Heart left ventricle (tissue), 16 donors: ENCODE measurements at regions not wholly inside any gene's neighbourhood (a gene's known extent, or its start where the extent isn't known, plus 50 kb on each side); places are given as distances from the start of the nearest gene placed in this dataset.
A peak's percentile ranks its signal among the peaks of the same experiment; 100 is the strongest.

ENCODE experiments used
- ATAC-seq, 4 donors: fragments of 200-7000 bp; cut with Tn5 transposase; one replicate each; pipeline ENCODE4 v1.9.1; 2020 to 2022; ENCODE audit warnings: moderate library complexity in 4 of 4, mild to moderate bottlenecking in 3 of 4, moderate number of reproducible peaks in 1 of 4
- DNase-seq, 5 donors: peaks; one replicate each; pipeline ENCODE4 v3.0.0-alpha.2; 2020
- H3K27ac ChIP-seq, 12 donors: fragments of 200-600 bp; sonication (generic) in 4 of 12; one replicate each; pipeline versions ENCODE4 v1.5.0 to v1.8.0; 2016 to 2022; ENCODE audit warnings: mild to moderate bottlenecking in 2 of 12
- H3K27me3 ChIP-seq, 9 donors: fragments of 200-600 bp; sonication (generic) in 2 of 9; one replicate each; pipeline versions ENCODE4 v1.5.1 to v1.8.0; 2016 to 2022; ENCODE audit warnings: mild to moderate bottlenecking in 3 of 9
- H3K36me3 ChIP-seq, 9 donors: fragments of 200-600 bp; sonication (generic) in 2 of 9; one replicate each; pipeline versions ENCODE4 v1.5.0 to v1.8.0; 2018 to 2022; ENCODE audit warnings: mild to moderate bottlenecking in 2 of 9
- H3K4me1 ChIP-seq, 12 donors: fragments of 200-600 bp; sonication (generic) in 4 of 12; one replicate each; pipeline versions ENCODE4 v1.5.0 to v1.8.0; 2016 to 2022; ENCODE audit warnings: mild to moderate bottlenecking in 3 of 12
- H3K4me3 ChIP-seq, 12 donors: fragments of 200-600 bp; sonication (generic) in 4 of 12; one replicate each; pipeline versions ENCODE4 v1.5.0 to v1.8.0; 2017 to 2022; ENCODE audit warnings: mild to moderate bottlenecking in 9 of 12, moderate library complexity in 4 of 12
- H3K9me3 ChIP-seq, 12 donors: fragments of 200-600 bp; sonication (generic) in 4 of 12; one replicate each; pipeline versions ENCODE4 v1.5.0 to v1.8.0; 2016 to 2022; ENCODE audit warnings: mild to moderate bottlenecking in 1 of 12
- CTCF ChIP-seq, 12 donors: fragments of 200-600 bp; sonication (generic) in 4 of 12; IDR thresholded peaks; one replicate each; pipeline versions ENCODE4 v1.5.0 to v1.8.0; 2018 to 2022; ENCODE audit warnings: antibody characterized with exemption in 12 of 12, mild to moderate bottlenecking in 5 of 12
- POLR2A ChIP-seq, 2 donors: fragments of 450-650 bp; IDR thresholded peaks; one replicate each; pipeline ENCODE4 v1.6.1; 2017; ENCODE audit warnings: antibody characterized with exemption in 2 of 2, mild to moderate bottlenecking in 2 of 2, moderate library complexity in 2 of 2
- WGBS, 4 donors: extraction: QIAGEN DNeasy Blood & Tissue Kit in 2 of 4; methylation state at CpG; one replicate each; pipeline versions ENCODE4 v1.1.5 to v1.1.7; 2013 to 2018; 5-methylcytosine and 5-hydroxymethylcytosine counted together
- intact Hi-C, 10 donors: fragments of 100-400 bp; cut with DNase I; formaldehyde crosslinking; loops; one replicate each; pipeline versions ENCODE4 v1.11.1 to v1.14.2; 2022
- donor health status: ischemic (EF 13 %, LVEDD 7.1; RV severe dilation, severe dysfunction).
- donor health status: healthy with polysubstance abuse.
- donor health status: DM: no; HTN: yes; CAD: no.
- donor health status: DM: no; HTN: no; CAD: no.
- donor health status: ischemic (EF 25% LVEDD 6.9; RV normal size, moderate dysfunction).
- donor health status: ischemic (EF 25% LVEDD 5.7; RV mildly dilated, moderate dysfunction).
- donor health status: healthy.
- donor health status: DM: yes; HTN: yes; CAD: no.
- donor health status: ischemic (EF 35%, LVEDD 5.7; RV mildly dilated, moderate dysfunction).
- donor health status: nonischemic (EF 11% LVEDD 7.7; RV severe dilation, severe dysfunction).
- donor health status: DM: yes; HTN: yes; CAD: no.
- donor health status: PGD.
- donor health status: ischemic (EF 29% LVEDD 5.4; RV normal size, mild dysfunction).
- donor health status: nonischemic (EF 23%, LVEDD 6.1; RV moderate dilation, normal function).

GRCh38 chr5:175811589-175811988 lies 59.8 kb upstream of the CPLX2 start:
- Histone ChIP-seq H3K9me3 (no peaks in the 10 kb centered on the region), H3K4me1 (peaks cover 0 to 6% (median 0%) of the 10 kb centered on the region in 12 donors), H3K27ac (no peak overlapping the region), H3K4me3 (no peak overlapping the region), H3K36me3 (no peaks in the 10 kb centered on the region), H3K27me3 (peaks cover 0 to 13% (median 0%) of the 10 kb centered on the region in 9 donors)
- 76 to 90% (median 83%) methylated on average over 2 of the region's 2 CpGs for WGBS, 4 donors
- intact Hi-C loops: no loop called here
- DNase-seq (no peak), ATAC-seq (no peak)
- no peak for TF ChIP-seq POLR2A (IDR thresholded peaks at IDR 0.05)

GRCh38 chr5:175813943-175814630 lies 57.3 kb upstream of the CPLX2 start:
- intact Hi-C loops: no loop called here
- Histone ChIP-seq H3K4me3 (no peak overlapping the region), H3K9me3 (no peaks in the 10 kb centered on the region), H3K4me1 (peaks cover 0 to 6% (median 0%) of the 10 kb centered on the region in 12 donors), H3K36me3 (no peaks in the 10 kb centered on the region), H3K27ac (no peak overlapping the region), H3K27me3 (peaks cover 0 to 13% (median 0%) of the 10 kb centered on the region in 9 donors)
- DNase-seq (no peak), ATAC-seq (no peak)
- no peak for TF ChIP-seq CTCF (IDR thresholded peaks at IDR 0.05)
- 58 to 75% (median 68%) methylated on average over 4 of the region's 4 CpGs for WGBS, 4 donors

GRCh38 chr5:175814691-175815090 lies 56.7 kb upstream of the CPLX2 start:
- H3K4me1 ChIP-seq: peaks cover 0 to 5% (median 0%) of the 10 kb centered on the region in 12 donors
- intact Hi-C loops: no loop called here
- H3K27ac ChIP-seq: no peak overlapping the region
- no peak overlapping the region for H3K4me3 ChIP-seq
- ATAC-seq: no peak
- no peaks in the 10 kb centered on the region for H3K9me3 ChIP-seq
- peaks cover 0 to 13% (median 0%) of the 10 kb centered on the region in 9 donors for H3K27me3 ChIP-seq
- no peaks in the 10 kb centered on the region for H3K36me3 ChIP-seq
- no peak for TF ChIP-seq POLR2A (IDR thresholded peaks at IDR 0.05)
- TF ChIP-seq CTCF (IDR thresholded peaks at IDR 0.05): no peak
- peak in 1 of 5 donors; percentile 41 for DNase-seq
- 40 to 61% (median 52%) methylated on average over 6 to 10 of the region's 10 CpGs for WGBS, 4 donors

GRCh38 chr5:175815126-175815913 lies 56.1 kb upstream of the CPLX2 start:
- Histone ChIP-seq H3K27ac (no peak overlapping the region), H3K4me3 (no peak overlapping the region), H3K36me3 (no peaks in the 10 kb centered on the region), H3K9me3 (no peaks in the 10 kb centered on the region), H3K27me3 (peaks cover 0 to 13% (median 0%) of the 10 kb centered on the region in 9 donors), H3K4me1 (no peaks in the 10 kb centered on the region)
- no peak for ATAC-seq
- no peak for DNase-seq
- TF ChIP-seq POLR2A (IDR thresholded peaks at IDR 0.05) (no peak), CTCF (IDR thresholded peaks at IDR 0.05) (no peak)
- WGBS, 4 donors: 77 to 87% (median 83%) methylated on average over 7 to 9 of the region's 9 CpGs
- intact Hi-C loops: no loop called here
